BJ (cell line): ENCODE measurements at regions not wholly inside any gene's neighbourhood (a gene's known extent, or its start where the extent isn't known, plus 50 kb on each side); places are given as distances from the start of the nearest gene placed in this dataset.

ENCODE experiments used
- CTCF ChIA-PET: fragments of 350-600 bp; formaldehyde crosslinking; extraction: SDS; loops from one replicate; lab custom pipeline; 2021; ENCODE audit warnings: antibody characterized with exemption, inconsistent platforms; lab: Yijun Ruan, JAX
- POLR2A ChIA-PET: fragments of 300-600 bp; sonication (Branson Sonifier 250); formaldehyde crosslinking; extraction: SDS; loops from one replicate; lab custom pipeline; 2021; ENCODE audit warnings: antibody characterized with exemption; lab: Charles Lee
- DNase-seq: peaks from one replicate; pipeline ENCODE4 v3.0.0-alpha.2; 2011; ENCODE audit warnings: low read depth
- H3K27me3 ChIP-seq: 2 replicates; pipeline ENCODE4 v1.6.0; 2011; ENCODE audit warnings: low read length; ENCODE audit not compliant: control insufficient read depth, insufficient read depth
- H3K36me3 ChIP-seq: 2 replicates; pipeline ENCODE4 v1.5.1; 2011; ENCODE audit warnings: low read length; ENCODE audit not compliant: control insufficient read depth, insufficient read depth
- H3K4me3 ChIP-seq: 2 replicates; pipeline ENCODE4 v1.5.1; 2011; ENCODE audit warnings: low read depth, mild to moderate bottlenecking, control low read depth, low read length
- TF ChIP-seq, protein P1 (sequence below): IDR thresholded peaks from 2 replicates; pipeline ENCODE4 v1.5.1; 2011; ENCODE audit warnings: low read depth, mild to moderate bottlenecking, control low read depth, inconsistent platforms, low read length, moderate library complexity; ENCODE audit not compliant: insufficient read depth

DNA sequence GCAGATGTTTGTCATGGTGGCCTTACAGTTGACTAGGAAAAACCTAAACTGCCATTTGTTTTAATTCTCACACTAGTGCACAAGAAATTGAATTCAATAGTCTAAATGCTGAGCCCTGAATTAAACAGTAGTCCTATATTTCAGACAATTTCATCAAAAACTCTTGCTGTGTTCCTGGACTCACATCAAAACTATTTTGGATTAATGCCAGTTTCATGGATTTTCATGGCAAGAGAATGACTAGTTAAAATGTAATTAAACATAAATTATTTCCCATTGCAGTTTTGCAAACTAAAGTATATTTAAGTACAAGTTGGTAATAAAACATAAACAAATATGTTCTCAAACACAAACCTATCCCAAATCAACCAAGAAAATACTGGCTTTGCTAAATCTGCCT lies 468.0 kb upstream of the PRICKLE1 start:
- CTCF ChIA-PET = no interaction called here
- Histone ChIP-seq H3K27me3 (no peaks in the 10 kb centered on the region), H3K4me3 (no peak overlapping the region), H3K36me3 (no peaks in the 10 kb centered on the region)
- TF ChIP-seq, protein P1, sequence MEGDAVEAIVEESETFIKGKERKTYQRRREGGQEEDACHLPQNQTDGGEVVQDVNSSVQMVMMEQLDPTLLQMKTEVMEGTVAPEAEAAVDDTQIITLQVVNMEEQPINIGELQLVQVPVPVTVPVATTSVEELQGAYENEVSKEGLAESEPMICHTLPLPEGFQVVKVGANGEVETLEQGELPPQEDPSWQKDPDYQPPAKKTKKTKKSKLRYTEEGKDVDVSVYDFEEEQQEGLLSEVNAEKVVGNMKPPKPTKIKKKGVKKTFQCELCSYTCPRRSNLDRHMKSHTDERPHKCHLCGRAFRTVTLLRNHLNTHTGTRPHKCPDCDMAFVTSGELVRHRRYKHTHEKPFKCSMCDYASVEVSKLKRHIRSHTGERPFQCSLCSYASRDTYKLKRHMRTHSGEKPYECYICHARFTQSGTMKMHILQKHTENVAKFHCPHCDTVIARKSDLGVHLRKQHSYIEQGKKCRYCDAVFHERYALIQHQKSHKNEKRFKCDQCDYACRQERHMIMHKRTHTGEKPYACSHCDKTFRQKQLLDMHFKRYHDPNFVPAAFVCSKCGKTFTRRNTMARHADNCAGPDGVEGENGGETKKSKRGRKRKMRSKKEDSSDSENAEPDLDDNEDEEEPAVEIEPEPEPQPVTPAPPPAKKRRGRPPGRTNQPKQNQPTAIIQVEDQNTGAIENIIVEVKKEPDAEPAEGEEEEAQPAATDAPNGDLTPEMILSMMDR = no peak
- POLR2A ChIA-PET = no interaction called here
- DNase-seq = no peak

DNA sequence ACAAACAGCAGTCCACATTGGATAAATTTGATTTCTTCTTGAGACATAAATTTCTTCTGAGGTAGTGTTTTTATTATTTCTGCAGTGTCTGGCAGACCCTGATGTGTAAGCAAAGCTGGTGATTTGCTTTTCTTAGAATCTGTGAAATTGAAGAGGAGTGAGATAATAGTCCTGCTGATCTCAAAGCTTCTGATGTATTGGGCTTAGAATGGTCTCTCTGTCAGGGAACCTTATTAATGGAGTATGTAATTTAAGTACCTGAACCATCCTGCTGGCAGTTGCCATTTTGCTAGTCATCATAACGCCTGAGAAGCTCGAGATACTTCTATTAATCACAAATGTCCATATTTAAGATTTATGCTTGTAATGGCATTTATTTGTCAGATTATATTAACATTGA lies 464.5 kb upstream of the PRICKLE1 start:
- Histone ChIP-seq H3K27me3 (no peaks in the 10 kb centered on the region), H3K36me3 (no peaks in the 10 kb centered on the region), H3K4me3 (no peak overlapping the region)
- ChIA-PET CTCF (no interaction called here), POLR2A (no interaction called here)
- TF ChIP-seq, protein P1 = no peak
- DNase-seq = no peak

DNA sequence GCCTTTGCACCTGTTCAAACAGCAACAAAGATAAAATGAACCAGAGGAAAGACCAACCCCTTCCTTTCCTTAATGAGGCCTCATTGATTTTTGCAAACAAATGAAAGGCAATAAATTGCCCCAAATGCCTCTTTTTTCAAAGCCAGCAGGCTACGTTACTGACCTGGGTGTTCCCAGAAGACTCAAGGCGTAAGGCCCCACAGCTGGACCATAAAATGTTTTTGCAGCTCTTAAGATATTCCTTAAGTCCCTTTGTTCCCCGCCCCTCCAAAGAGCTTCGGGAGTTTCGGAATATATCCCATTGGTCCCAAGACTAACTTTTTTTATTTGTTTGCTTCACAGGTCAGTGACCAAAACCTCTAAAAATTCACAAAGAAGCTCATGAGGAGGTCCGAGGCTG lies 462.9 kb upstream of the PRICKLE1 start:
- Histone ChIP-seq H3K27me3 (no peaks in the 10 kb centered on the region), H3K4me3 (no peak overlapping the region), H3K36me3 (no peaks in the 10 kb centered on the region)
- POLR2A ChIA-PET = no interaction called here
- TF ChIP-seq, protein P1 = no peak
- CTCF ChIA-PET = no interaction called here
- no peak for DNase-seq

DNA sequence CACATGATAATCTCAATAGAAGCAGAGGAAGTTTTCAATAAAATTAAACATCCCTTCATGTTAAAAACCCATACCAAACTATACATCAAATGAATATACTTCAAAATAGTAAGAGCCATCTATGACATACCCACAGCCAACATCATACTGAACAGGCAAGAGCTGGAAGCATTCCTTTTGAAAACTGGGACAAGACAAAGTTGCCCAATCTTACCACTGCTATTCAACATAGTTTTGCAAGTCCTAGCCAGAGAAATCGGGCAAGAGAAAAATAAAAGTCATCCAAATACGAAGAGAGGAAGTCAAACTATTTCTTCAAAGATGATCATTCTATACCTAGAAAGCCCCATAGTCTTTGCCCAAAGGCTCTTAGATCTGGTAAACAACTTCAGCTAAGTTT lies 454.7 kb upstream of the PRICKLE1 start:
- no peaks in the 10 kb centered on the region for H3K27me3 ChIP-seq
- TF ChIP-seq, protein P1 = no peak
- H3K4me3 ChIP-seq = no peak overlapping the region
- POLR2A ChIA-PET = no interaction called here
- DNase-seq = no peak
- no peaks in the 10 kb centered on the region for H3K36me3 ChIP-seq
- CTCF ChIA-PET = interaction anchor here (0.8 kb wide), 1 partner anchor 561 kb away, joined by 3 read pairs; no protein-coding TSS in a partner anchor

DNA sequence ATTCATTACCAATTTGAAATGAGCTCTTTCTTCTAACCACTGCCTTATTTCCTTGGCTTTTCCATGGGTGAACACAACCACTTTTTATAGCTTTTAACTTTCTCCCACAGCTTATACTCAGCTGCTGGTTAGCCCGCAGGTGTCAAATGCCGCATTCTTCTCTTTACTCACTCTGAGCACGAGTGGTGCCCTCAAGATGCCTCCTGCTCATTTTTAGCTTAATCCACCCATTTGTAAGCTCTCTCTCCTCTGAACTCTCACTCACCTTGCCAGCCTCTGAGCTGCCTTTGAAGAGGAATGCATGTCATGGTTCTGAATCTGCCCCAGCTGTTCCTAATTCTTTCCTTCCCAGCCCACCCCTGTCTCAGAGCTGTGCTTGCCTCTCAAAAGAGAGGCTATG lies 449.4 kb upstream of the PRICKLE1 start:
- POLR2A ChIA-PET = interaction anchor here (0.6 kb wide), 1 partner anchor 8 kb away, joined by 3 read pairs; no protein-coding TSS in a partner anchor

More for the DNA sequence above, 449.4 kb upstream of the PRICKLE1 start:
- TF ChIP-seq, protein P1 = no peak
- Histone ChIP-seq H3K27me3 (no peaks in the 10 kb centered on the region), H3K4me3 (no peak overlapping the region), H3K36me3 (no peaks in the 10 kb centered on the region)
- CTCF ChIA-PET = no interaction called here
- no peak for DNase-seq
